ENCODE measurements at regions not wholly inside any gene's neighbourhood (a gene's known extent, or its start where the extent isn't known, plus 50 kb on each side); places are given as distances from the start of the nearest gene placed in this dataset.

- no peak for DNase-seq (ENCODE audit: low spot score)
- no peak overlapping the region for H3K27ac ChIP-seq
- CTCF ChIA-PET: no interaction called here
- no peak for TF ChIP-seq CTCF (conservative IDR thresholded peaks at IDR 0.05; ENCODE audit: low read depth)
- POLR2A ChIA-PET (ENCODE audit: low non-redundant PET): no interaction called here
These were observed 82.1 kb downstream of the IRX5 start for GRCh38 chr16:55012793-55013192.

- DNase-seq (ENCODE audit: low spot score): no peak
- ChIA-PET CTCF (interaction anchor here (0.6 kb wide), 1 partner anchor 489 kb away, joined by 3 read pairs; no protein-coding TSS in a partner anchor), POLR2A (ENCODE audit: low non-redundant PET) (no interaction called here)
- TF ChIP-seq CTCF (conservative IDR thresholded peaks at IDR 0.05; ENCODE audit: low read depth): no peak
- H3K27ac ChIP-seq: no peak overlapping the region
These were observed 83.4 kb downstream of the IRX5 start for GRCh38 chr16:55014022-55014421.

- POLR2A ChIA-PET (ENCODE audit: low non-redundant PET): no interaction called here
- CTCF ChIA-PET: no interaction called here
- no peak overlapping the region for H3K27ac ChIP-seq
- DNase-seq (ENCODE audit: low spot score): no peak
- TF ChIP-seq CTCF (conservative IDR thresholded peaks at IDR 0.05; ENCODE audit: low read depth): no peak
These were observed 84.7 kb downstream of the IRX5 start for GRCh38 chr16:55015181-55015913.

- CTCF ChIA-PET: interaction anchor here (0.6 to 0.9 kb wide), 3 partner anchors 150 to 666 kb away, joined by 3 to 4 read pairs (median 3); no protein-coding TSS in a partner anchor
- no peak overlapping the region for H3K27ac ChIP-seq
- no peak for TF ChIP-seq CTCF (conservative IDR thresholded peaks at IDR 0.05; ENCODE audit: low read depth)
- no peak for DNase-seq (ENCODE audit: low spot score)
- POLR2A ChIA-PET (ENCODE audit: low non-redundant PET): no interaction called here
These were observed 85.8 kb downstream of the IRX5 start for GRCh38 chr16:55016515-55016914.

GRCh38 chr16:55017321-55017720 is 86.7 kb downstream of the IRX5 start:
- no peak overlapping the region for H3K27ac ChIP-seq
- ChIA-PET CTCF (interaction anchor here (0.6 to 0.9 kb wide), 3 partner anchors 149 to 667 kb away, joined by 3 to 4 read pairs (median 3); no protein-coding TSS in a partner anchor), POLR2A (ENCODE audit: low non-redundant PET) (no interaction called here)
- no peak for DNase-seq (ENCODE audit: low spot score)
- TF ChIP-seq CTCF (conservative IDR thresholded peaks at IDR 0.05; ENCODE audit: low read depth): no peak

- DNase-seq (ENCODE audit: low spot score): no peak
- no peak for TF ChIP-seq CTCF (conservative IDR thresholded peaks at IDR 0.05; ENCODE audit: low read depth)
- CTCF ChIA-PET: interaction anchor here (0.5 kb wide), 1 partner anchor 131 kb away, joined by 4 read pairs; no protein-coding TSS in a partner anchor
- POLR2A ChIA-PET (ENCODE audit: low non-redundant PET): interaction anchor here (0.6 kb wide), 1 partner anchor 22 kb away, joined by 4 read pairs; no protein-coding TSS in a partner anchor
- H3K27ac ChIP-seq: no peak overlapping the region
These were observed 88.2 kb downstream of the IRX5 start for GRCh38 chr16:55018881-55019280.
